ENCODE measurements at regions not wholly inside any gene's neighbourhood (a gene's known extent, or its start where the extent isn't known, plus 50 kb on each side); places are given as distances from the start of the nearest gene placed in this dataset.

- TF ChIP-seq POLR2A (IDR thresholded peaks at IDR 0.05), result no peak
- TF ChIP-seq EP300 (IDR thresholded peaks at IDR 0.05), result no peak
Measured at GRCh38 chr2:140108706-140109475, 1328.7 kb upstream of the NXPH2 start.
